HG03066 (cell line): ENCODE measurements at regions not wholly inside any gene's neighbourhood (a gene's known extent, or its start where the extent isn't known, plus 50 kb on each side); places are given as distances from the start of the nearest gene placed in this dataset.

ENCODE experiments used
- ATAC-seq: cut with Tn5 transposase; IDR thresholded peaks from one replicate; pipeline ENCODE4 v1.9.1; 2021; ENCODE audit warnings: low read depth; ENCODE audit not compliant: unreplicated experiment

DNA sequence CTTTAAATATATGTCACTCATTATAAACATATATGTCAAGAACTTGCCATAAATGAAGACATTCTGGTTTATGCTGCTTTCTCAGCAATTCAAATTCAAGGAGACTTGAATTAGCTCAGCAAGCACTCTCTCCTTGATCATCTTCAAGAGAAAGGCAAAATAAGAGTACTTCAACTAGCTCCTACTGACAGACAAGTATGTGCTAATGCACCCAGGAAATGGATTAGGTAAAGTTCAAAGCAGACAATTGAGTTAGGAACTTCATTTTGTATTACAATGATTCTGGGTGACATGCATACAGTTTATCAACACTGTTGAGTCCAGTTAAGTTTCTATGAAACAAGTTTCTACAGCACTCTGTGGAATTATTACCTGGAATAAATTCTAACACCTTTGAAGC is 455.9 kb upstream of the USP15 start:
- ATAC-seq: no peak

DNA sequence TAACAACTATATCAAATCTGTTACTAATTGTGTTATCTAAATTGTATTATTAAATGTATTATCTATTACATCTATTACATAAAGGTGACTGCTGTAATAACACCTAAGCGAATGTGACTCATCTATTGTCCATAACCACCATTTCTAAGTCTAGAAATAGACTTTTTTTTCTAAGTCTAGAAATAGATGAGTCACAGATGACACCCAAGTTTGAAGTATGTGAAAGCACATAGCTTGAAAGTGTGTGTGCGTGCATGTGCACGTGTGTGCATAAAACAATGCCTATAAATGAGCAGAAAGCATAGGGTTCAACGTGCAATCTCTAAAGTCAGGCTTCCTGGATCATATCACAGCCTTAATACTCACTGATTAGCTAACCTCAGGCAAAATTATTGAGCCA is 451.3 kb upstream of the USP15 start:
- no peak for ATAC-seq

DNA sequence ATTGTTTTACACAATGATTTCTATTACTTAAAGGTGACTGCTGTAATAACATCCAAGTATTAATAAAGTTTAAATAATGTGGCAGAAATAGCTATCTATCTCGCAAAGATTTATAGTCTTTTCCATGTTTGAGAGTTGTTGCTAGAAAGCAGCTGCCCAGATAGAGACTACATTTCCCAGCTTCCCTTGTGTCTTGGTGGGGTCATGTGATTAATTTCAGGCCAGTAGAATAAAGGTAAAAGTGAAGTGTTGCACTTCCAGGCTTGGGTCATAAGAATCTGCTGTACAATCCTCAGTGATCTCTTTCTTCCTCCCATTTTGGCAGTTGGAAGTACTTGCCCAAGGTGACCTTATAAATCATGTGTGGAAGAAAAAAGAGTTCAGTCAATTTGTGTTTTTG is 449.7 kb upstream of the USP15 start:
- no peak for ATAC-seq

GRCh38 chr12:61821381-61821780 is 438.8 kb upstream of the USP15 start:
- ATAC-seq: no peak

DNA sequence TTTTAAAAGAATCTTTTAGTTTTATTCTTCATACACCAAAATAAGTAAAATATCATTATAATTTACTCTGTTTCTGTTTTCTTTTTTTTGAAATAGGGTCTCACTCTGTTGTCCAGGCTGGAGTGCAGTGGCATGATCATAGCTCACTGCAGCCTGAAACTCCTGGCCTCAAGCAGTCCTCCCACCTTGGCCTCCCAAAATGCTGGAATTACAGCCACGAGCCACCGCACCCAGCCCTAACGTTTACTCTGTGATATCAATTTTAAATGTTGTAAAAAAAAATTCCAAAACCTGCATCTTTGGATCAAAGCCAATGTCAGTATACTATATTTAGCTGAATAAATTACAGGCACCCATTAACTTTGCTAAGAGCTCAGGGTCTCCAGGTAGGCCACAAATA is 437.1 kb upstream of the USP15 start:
- ATAC-seq: no peak

GRCh38 chr12:61846765-61847164 is 413.4 kb upstream of the USP15 start:
- no peak for ATAC-seq

DNA sequence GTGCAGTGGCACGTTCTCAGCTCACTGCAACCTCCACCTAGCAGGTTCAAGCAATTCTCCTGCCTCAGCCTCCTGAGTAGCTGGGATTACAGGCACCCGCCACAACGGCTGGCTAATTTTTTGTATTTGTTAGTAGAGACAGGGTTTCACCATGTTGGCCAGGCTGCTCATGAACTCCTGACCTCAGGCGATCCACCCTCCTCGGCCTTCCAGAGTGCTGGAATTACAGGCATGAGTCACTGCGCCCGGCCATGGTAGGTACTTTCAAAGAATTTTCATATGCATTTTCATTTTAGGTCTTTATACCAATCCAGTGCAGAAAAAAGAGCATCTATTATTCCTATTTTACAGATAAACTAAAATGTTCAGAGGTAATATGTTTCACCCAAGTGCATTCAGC is 411.3 kb upstream of the USP15 start:
- no peak for ATAC-seq

DNA sequence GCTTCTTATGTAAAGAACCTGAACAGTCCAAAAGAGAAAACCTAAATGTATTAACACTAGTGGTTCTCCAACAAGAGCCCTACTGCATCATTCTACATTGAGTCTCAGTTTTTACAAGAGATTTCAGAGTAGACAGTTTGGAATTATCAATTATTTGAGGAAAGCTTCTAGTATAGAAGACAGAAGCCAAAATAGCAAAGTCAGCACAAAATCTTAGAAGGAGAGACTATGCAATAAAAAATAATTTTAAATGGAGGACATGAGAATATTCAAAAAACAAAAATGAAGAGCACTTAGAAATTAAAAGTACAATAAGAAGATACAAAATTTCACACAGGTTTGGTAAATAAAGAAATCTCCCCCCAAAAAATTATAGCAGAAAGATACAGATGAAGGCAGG is 406.3 kb upstream of the USP15 start:
- ATAC-seq: no peak

- ATAC-seq: no peak
Measured at GRCh38 chr12:61854902-61855301, 405.3 kb upstream of the USP15 start.

- ATAC-seq: no peak
Measured at GRCh38 chr12:61857968-61858367, 402.2 kb upstream of the USP15 start.

DNA sequence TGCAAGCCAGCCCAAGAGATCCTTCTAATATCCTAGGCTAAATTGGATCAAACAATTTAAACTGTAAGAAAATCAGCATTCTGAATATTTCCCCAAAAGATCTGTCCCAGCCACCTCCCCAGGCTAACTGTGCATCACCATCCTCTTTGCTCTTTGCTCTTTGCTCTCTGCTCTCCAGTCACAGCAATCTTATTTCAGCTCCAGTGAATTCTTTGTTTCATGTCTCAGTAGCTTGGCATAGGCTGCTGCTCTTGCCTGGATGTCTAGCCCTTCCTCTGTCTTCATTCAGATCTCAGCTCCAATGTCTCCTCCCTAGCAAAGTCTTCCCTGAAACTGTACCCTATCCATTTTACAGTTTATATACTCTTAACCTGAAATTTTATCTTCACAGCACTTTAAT is 399.8 kb upstream of the USP15 start:
- no peak for ATAC-seq

DNA sequence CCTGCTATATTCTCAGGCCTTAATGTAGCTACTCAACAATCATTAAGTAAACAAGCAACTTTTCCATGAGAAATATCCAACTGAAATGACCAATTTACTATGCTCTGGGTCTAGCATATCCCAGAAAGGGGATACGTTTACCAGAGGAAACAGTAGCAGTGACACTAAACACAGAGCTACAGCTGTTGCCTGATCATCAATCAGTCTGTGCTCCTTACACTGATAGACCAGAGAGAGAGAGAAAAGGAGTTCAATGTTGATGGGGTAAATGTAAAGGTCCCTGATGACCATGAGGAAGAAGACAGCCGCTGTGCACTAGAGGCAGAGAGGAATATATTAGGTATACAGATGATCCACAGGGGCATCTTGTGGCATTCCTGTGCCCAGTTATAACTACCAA is 397.2 kb upstream of the USP15 start:
- no peak for ATAC-seq

DNA sequence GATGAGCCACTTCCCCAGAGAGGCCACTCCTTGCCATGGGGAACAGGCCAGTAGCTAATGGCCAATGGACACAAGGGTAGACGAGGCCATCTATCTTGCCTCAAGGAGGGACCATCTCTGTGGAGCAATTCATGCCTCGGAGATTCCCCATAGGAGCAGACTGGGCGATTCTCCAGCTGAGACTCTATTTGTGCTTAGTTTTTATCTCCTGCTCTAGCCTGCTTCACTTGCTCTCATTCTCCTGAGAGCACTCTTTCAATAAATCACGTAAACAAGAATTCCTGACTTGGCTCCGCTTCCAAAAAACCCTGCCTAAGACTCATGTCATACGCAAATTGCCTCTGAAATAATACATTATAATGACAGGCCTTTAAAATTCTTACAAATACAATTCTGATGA is 396.4 kb upstream of the USP15 start:
- no peak for ATAC-seq

- no peak for ATAC-seq
Measured at GRCh38 chr12:61869796-61870195, 390.4 kb upstream of the USP15 start.

- no peak for ATAC-seq
Measured at GRCh38 chr12:61870658-61871484, 389.3 kb upstream of the USP15 start.

DNA sequence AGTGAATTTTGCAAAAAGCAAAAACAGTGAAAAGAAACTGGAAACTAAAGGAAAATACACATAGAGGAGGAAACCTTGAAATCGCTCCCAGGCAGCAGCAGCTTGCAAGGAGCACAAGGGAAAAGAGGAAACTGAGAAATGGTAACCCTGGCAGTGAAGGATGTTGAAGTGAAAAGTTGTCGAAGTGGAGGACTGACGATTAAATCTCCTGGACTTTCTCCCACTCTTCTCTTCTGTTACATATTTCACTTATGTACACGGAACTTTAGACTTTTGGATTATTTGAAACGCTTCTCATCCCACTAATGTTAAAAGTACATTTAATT is 388.8 kb upstream of the USP15 start:
- no peak for ATAC-seq

DNA sequence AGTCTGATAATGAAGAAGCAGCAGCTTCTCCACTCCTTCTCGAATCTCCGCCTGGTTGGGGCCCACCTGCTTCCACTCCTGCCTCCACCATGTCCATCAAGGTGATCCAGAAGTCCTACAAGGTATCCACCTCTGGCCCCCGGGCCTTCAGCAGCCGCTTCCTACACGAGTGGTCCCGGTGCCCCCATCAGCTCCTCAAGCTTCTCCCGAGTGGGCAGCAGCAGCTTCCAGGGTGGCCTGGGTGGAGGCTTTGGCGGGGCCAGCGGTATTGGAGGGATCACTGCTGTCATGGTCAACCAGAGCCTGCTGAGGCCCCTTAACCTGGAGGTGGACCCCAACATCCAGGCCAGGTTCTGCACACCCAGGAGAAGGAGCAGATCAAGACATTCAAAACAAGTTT is 381.0 kb upstream of the USP15 start:
- no peak for ATAC-seq

- no peak for ATAC-seq
Measured at GRCh38 chr12:61880186-61880585, 380.0 kb upstream of the USP15 start.

DNA sequence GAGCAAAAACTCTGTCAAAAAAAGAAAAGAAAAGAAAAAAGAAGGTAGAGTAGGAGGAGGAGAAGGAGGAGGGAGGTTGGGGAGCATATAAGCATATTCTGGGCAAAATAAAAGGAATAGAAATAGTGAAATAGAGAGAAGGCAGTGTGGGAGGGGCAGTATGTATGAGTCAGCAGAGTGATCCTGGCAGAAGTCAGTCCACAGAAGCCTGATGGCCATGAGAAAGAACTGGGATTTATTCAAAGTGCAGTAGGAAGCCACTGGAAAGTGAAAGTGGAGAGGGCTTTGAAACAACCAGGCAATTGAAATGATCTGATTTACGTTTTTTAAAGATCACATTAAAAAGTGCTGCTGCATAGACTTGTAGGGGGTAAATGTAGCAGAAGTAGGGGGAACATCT is 368.6 kb upstream of the USP15 start:
- no peak for ATAC-seq

GRCh38 chr12:61894168-61894567 is 366.0 kb upstream of the USP15 start:
- no peak for ATAC-seq

DNA sequence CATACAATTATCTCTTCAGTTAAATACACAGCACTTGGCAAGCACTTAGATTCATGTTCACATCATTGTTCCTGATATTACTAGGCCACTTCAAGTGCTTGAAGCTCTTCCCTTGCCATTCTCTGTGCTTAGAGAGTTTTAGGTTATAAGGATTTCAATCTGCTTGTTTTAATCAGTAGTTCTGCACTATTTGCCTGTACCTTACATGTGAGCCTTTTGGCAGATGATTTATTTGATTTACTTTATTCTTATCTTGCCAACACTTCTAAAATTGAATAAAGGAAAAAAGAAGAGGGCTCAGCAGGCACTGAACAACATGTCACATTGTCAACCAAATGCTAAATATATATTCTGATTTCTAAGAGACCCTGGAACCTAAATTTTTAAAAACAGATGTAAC is 363.8 kb upstream of the USP15 start:
- ATAC-seq: no peak

DNA sequence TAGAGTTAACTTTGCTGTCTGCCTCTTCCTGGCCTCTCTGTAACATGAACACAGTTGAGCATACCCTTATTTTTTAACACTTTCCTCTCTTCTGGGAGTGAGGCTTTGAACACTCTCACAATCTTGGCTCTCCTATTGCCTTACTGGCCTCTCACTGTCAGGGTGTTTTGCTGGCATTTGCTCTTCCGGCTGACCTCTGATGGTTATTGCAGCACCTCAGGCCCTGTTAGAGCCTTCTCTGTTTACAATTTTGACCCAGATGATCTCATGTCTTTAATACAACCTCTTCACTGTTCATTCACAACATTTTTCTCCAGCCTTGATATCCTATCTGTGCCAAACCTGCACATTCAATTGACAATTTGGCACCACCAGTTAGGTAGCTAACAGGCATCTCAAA is 357.8 kb upstream of the USP15 start:
- no peak for ATAC-seq

DNA sequence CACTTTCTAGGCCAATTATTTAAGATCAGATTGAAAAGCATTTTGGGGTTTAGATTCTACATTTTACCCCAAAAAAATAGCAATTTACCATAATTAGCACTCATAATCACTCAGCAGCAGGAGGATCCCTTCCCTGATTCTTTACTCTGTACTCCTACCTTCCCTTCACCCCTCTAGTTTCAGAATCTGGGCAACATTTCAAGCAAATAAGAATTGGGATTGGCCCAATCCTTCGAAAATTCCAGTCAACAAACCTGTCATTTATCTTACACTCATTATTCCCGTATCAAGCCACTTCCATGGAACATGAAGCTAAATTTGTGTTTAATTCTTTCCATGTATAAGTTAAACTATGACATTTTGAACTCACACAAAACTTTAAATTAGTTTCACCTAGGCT is 349.1 kb upstream of the USP15 start:
- ATAC-seq: no peak
